Effector memory CD8-positive, alpha-beta T cell (primary cell): ENCODE measurements at regions not wholly inside any gene's neighbourhood (a gene's known extent, or its start where the extent isn't known, plus 50 kb on each side); places are given as distances from the start of the nearest gene placed in this dataset.

Source experiments
- ATAC-seq: fragments of 150-1000 bp; cut with Tn5 transposase; replicated peaks from 2 replicates; pipeline ENCODE4 v1.10.0; 2021; ENCODE audit warnings: mild to moderate bottlenecking, moderate library complexity
- DNase-seq, 3 experiments: peaks; one replicate each; pipeline ENCODE4 v3.0.0; 2021
- H3K27ac Mint-ChIP-seq, 2 donors: one replicate each; pipeline ENCODE4 v1.8.0; 2022; ENCODE audit warnings: mild to moderate bottlenecking in 2 of 2, mixed read lengths in 2 of 2, moderate library complexity in 2 of 2
- H3K27me3 Mint-ChIP-seq, 2 donors: one replicate each; pipeline ENCODE4 v1.8.0; 2022; ENCODE audit warnings: mixed read lengths in 2 of 2
- H3K36me3 Mint-ChIP-seq: one replicate; pipeline ENCODE4 v1.8.0; 2022; ENCODE audit warnings: mild to moderate bottlenecking, moderate library complexity, mixed read lengths; ENCODE audit not compliant: insufficient read depth
- H3K4me1 Mint-ChIP-seq, 2 donors: one replicate each; pipeline ENCODE4 v1.8.0; 2022; ENCODE audit warnings: low read depth in 2 of 2, mixed read lengths in 2 of 2
- H3K4me3 Mint-ChIP-seq, 2 donors: one replicate each; pipeline ENCODE4 v1.8.0; 2022; ENCODE audit warnings: mild to moderate bottlenecking in 2 of 2, mixed read lengths in 2 of 2, moderate library complexity in 2 of 2
- H3K9me3 Mint-ChIP-seq, 2 donors: one replicate each; pipeline ENCODE4 v1.8.0; 2022; ENCODE audit warnings: mixed read lengths in 2 of 2

GRCh38 chr3:175895731-175896130, 1036.6 kb downstream of the NAALADL2 start:
- H3K9me3 Mint-ChIP-seq = peaks cover 0 to 8% of the 10 kb centered on the region in 2 donors
- no peaks in the 10 kb centered on the region for H3K27me3 Mint-ChIP-seq
- no peaks in the 10 kb centered on the region for H3K36me3 Mint-ChIP-seq
- no peaks in the 10 kb centered on the region for H3K4me1 Mint-ChIP-seq
- ATAC-seq (no peak), DNase-seq (no peak)
- no peak overlapping the region for H3K4me3 Mint-ChIP-seq
- H3K27ac Mint-ChIP-seq = no peak overlapping the region

- DNase-seq = no peak
- H3K27me3 Mint-ChIP-seq = no peaks in the 10 kb centered on the region
- no peaks in the 10 kb centered on the region for H3K4me1 Mint-ChIP-seq
- H3K4me3 Mint-ChIP-seq = no peak overlapping the region
- no peak for ATAC-seq
- H3K36me3 Mint-ChIP-seq = no peaks in the 10 kb centered on the region
- H3K9me3 Mint-ChIP-seq = peaks cover 0 to 8% of the 10 kb centered on the region in 2 donors
- no peak overlapping the region for H3K27ac Mint-ChIP-seq
Observed at GRCh38 chr3:175893566-175893965, 1034.4 kb downstream of the NAALADL2 start.

GRCh38 chr3:175890066-175890465, 1030.9 kb downstream of the NAALADL2 start:
- Mint-ChIP-seq H3K36me3 (no peaks in the 10 kb centered on the region), H3K9me3 (peaks cover 0 to 9% of the 10 kb centered on the region in 2 donors), H3K4me1 (no peaks in the 10 kb centered on the region), H3K4me3 (no peak overlapping the region), H3K27ac (no peak overlapping the region), H3K27me3 (no peaks in the 10 kb centered on the region)
- ATAC-seq (no peak), DNase-seq (no peak)

- no peak for DNase-seq
- H3K9me3 Mint-ChIP-seq = peaks cover 4 to 24% of the 10 kb centered on the region in 2 donors
- H3K4me1 Mint-ChIP-seq = no peaks in the 10 kb centered on the region
- no peaks in the 10 kb centered on the region for H3K27me3 Mint-ChIP-seq
- no peaks in the 10 kb centered on the region for H3K36me3 Mint-ChIP-seq
- no peak overlapping the region for H3K27ac Mint-ChIP-seq
- no peak overlapping the region for H3K4me3 Mint-ChIP-seq
- ATAC-seq = no peak
Observed at GRCh38 chr3:175885231-175885766, 1026.2 kb downstream of the NAALADL2 start.

- DNase-seq = no peak
Observed at GRCh38 chr3:175879417-175879816, 1020.3 kb downstream of the NAALADL2 start.

GRCh38 chr3:175869404-175869803, 1010.3 kb downstream of the NAALADL2 start:
- no peak for ATAC-seq
- Mint-ChIP-seq H3K27me3 (no peaks in the 10 kb centered on the region), H3K4me1 (no peaks in the 10 kb centered on the region), H3K4me3 (no peak overlapping the region), H3K9me3 (peaks cover 0 to 2% of the 10 kb centered on the region in 2 donors), H3K36me3 (no peaks in the 10 kb centered on the region), H3K27ac (no peak overlapping the region)
- no peak for DNase-seq

More at GRCh38 chr3:175879417-175879816, 1020.3 kb downstream of the NAALADL2 start:
- Mint-ChIP-seq H3K4me3 (no peak overlapping the region), H3K27ac (no peak overlapping the region), H3K9me3 (peaks cover 12 to 16% of the 10 kb centered on the region in 2 donors), H3K36me3 (no peaks in the 10 kb centered on the region), H3K27me3 (no peaks in the 10 kb centered on the region), H3K4me1 (no peaks in the 10 kb centered on the region)
- no peak for ATAC-seq

- H3K4me3 Mint-ChIP-seq = no peak overlapping the region
- H3K9me3 Mint-ChIP-seq = peaks cover 0 to 2% of the 10 kb centered on the region in 2 donors
- no peaks in the 10 kb centered on the region for H3K27me3 Mint-ChIP-seq
- no peak for ATAC-seq
- H3K27ac Mint-ChIP-seq = no peak overlapping the region
- DNase-seq = no peak
- no peaks in the 10 kb centered on the region for H3K4me1 Mint-ChIP-seq
- no peaks in the 10 kb centered on the region for H3K36me3 Mint-ChIP-seq
Observed at GRCh38 chr3:175868626-175869025, 1009.5 kb downstream of the NAALADL2 start.

GRCh38 chr3:175865724-175866123, 1006.6 kb downstream of the NAALADL2 start:
- no peak for ATAC-seq
- Mint-ChIP-seq H3K36me3 (no peaks in the 10 kb centered on the region), H3K4me1 (no peaks in the 10 kb centered on the region), H3K4me3 (no peak overlapping the region), H3K27me3 (no peaks in the 10 kb centered on the region), H3K27ac (no peak overlapping the region), H3K9me3 (peaks cover 2 to 8% of the 10 kb centered on the region in 2 donors)
- no peak for DNase-seq

GRCh38 chr3:175861916-175862315, 1002.8 kb downstream of the NAALADL2 start:
- Mint-ChIP-seq H3K27me3 (no peaks in the 10 kb centered on the region), H3K36me3 (no peaks in the 10 kb centered on the region), H3K9me3 (peaks cover 0 to 8% of the 10 kb centered on the region in 2 donors), H3K4me3 (no peak overlapping the region), H3K4me1 (no peaks in the 10 kb centered on the region), H3K27ac (no peak overlapping the region)
- ATAC-seq (no peak), DNase-seq (no peak)
